GM18520 (cell line): ENCODE measurements at regions not wholly inside any gene's neighbourhood (a gene's known extent, or its start where the extent isn't known, plus 50 kb on each side); places are given as distances from the start of the nearest gene placed in this dataset.
"Not testable (repeated sequence)": the region's sequence is repeated elsewhere in the genome, so short reads cannot be mapped to it uniquely, and the experiment has no call there.

ENCODE experiments used
- ATAC-seq: cut with Tn5 transposase; IDR thresholded peaks from one replicate; pipeline ENCODE4 v1.9.1; 2021; ENCODE audit not compliant: unreplicated experiment

- no peak for ATAC-seq
Measured at GRCh38 chr21:27953340-27954045, 986.6 kb upstream of the ADAMTS5 start.

GRCh38 chr21:27949093-27949492, 982.2 kb upstream of the ADAMTS5 start:
- not testable (repeated sequence) for ATAC-seq

GRCh38 chr21:27930108-27930767, 963.4 kb upstream of the ADAMTS5 start:
- not testable (repeated sequence) for ATAC-seq

- not testable (repeated sequence) for ATAC-seq
Measured at GRCh38 chr21:27929179-27929578, 962.3 kb upstream of the ADAMTS5 start.

- not testable (repeated sequence) for ATAC-seq
Measured at GRCh38 chr21:27928534-27929115, 961.7 kb upstream of the ADAMTS5 start.

GRCh38 chr21:27921421-27921820, 954.5 kb upstream of the ADAMTS5 start:
- not testable (repeated sequence) for ATAC-seq

GRCh38 chr21:27917966-27918365, 951.1 kb upstream of the ADAMTS5 start:
- not testable (repeated sequence) for ATAC-seq

- not testable (repeated sequence) for ATAC-seq
Measured at GRCh38 chr21:27916326-27916725, 949.4 kb upstream of the ADAMTS5 start.

GRCh38 chr21:27912133-27912532, 945.2 kb upstream of the ADAMTS5 start:
- not testable (repeated sequence) for ATAC-seq

- ATAC-seq = not testable (repeated sequence)
Measured at GRCh38 chr21:27909487-27909886, 942.6 kb upstream of the ADAMTS5 start.

- ATAC-seq = not testable (repeated sequence)
Measured at GRCh38 chr21:27908816-27909215, 941.9 kb upstream of the ADAMTS5 start.

GRCh38 chr21:27902904-27903303, 936.0 kb upstream of the ADAMTS5 start:
- ATAC-seq = not testable (repeated sequence)

- ATAC-seq = not testable (repeated sequence)
Measured at GRCh38 chr21:27893619-27894018, 926.7 kb upstream of the ADAMTS5 start.

- ATAC-seq = not testable (repeated sequence)
Measured at GRCh38 chr21:27891495-27891894, 924.6 kb upstream of the ADAMTS5 start.

- not testable (repeated sequence) for ATAC-seq
Measured at GRCh38 chr21:27887808-27888455, 921.0 kb upstream of the ADAMTS5 start.

GRCh38 chr21:27885296-27885711, 918.4 kb upstream of the ADAMTS5 start:
- ATAC-seq = no peak

GRCh38 chr21:27881331-27881730, 914.4 kb upstream of the ADAMTS5 start:
- not testable (repeated sequence) for ATAC-seq

GRCh38 chr21:27872411-27872810, 905.5 kb upstream of the ADAMTS5 start:
- ATAC-seq = not testable (repeated sequence)

- not testable (repeated sequence) for ATAC-seq
Measured at GRCh38 chr21:27870755-27871154, 903.9 kb upstream of the ADAMTS5 start.

- not testable (repeated sequence) for ATAC-seq
Measured at GRCh38 chr21:27860314-27860955, 893.5 kb upstream of the ADAMTS5 start.
